GM19351 (cell line): ENCODE measurements at regions not wholly inside any gene's neighbourhood (a gene's known extent, or its start where the extent isn't known, plus 50 kb on each side); places are given as distances from the start of the nearest gene placed in this dataset.

Experiments used
- ATAC-seq: cut with Tn5 transposase; IDR thresholded peaks from one replicate; pipeline ENCODE4 v1.9.1; 2021; ENCODE audit warnings: mild to moderate bottlenecking, moderate library complexity; ENCODE audit not compliant: unreplicated experiment

- no peak for ATAC-seq
Measured at GRCh38 chr1:223486932-223487886, 94.0 kb downstream of the CCDC185 start.

GRCh38 chr1:223487887-223488259 lies 94.7 kb downstream of the CCDC185 start:
- ATAC-seq: no peak

GRCh38 chr1:223489439-223489838 lies 96.2 kb downstream of the CCDC185 start:
- no peak for ATAC-seq

- no peak for ATAC-seq
Measured at GRCh38 chr1:223490256-223490655, 97.0 kb downstream of the CCDC185 start.
